ENCODE measurements at regions not wholly inside any gene's neighbourhood (a gene's known extent, or its start where the extent isn't known, plus 50 kb on each side); places are given as distances from the start of the nearest gene placed in this dataset.

- TF ChIP-seq CTCF (IDR thresholded peaks at IDR 0.05; ENCODE audit: low read length), result no peak
- TF ChIP-seq EZH2 (IDR thresholded peaks at IDR 0.05; ENCODE audit: borderline replicate concordance, low read length), result no peak
These were observed 260.1 kb upstream of the UBE2E2 start for GRCh38 chr3:22942981-22943380.
